Upper lobe of right lung (tissue), 1 donor: ENCODE measurements at regions not wholly inside any gene's neighbourhood (a gene's known extent, or its start where the extent isn't known, plus 50 kb on each side); places are given as distances from the start of the nearest gene placed in this dataset.

Source experiments
- ATAC-seq: fragments of 200-7000 bp; cut with Tn5 transposase; one replicate; pipeline ENCODE4 v1.9.1; 2020; ENCODE audit warnings: mild to moderate bottlenecking, moderate library complexity
- DNase-seq: peaks from one replicate; pipeline ENCODE4 v3.0.0-alpha.2; 2020
- H3K27ac ChIP-seq: fragments of 200-600 bp; one replicate; pipeline ENCODE4 v1.8.0; 2022
- H3K27me3 ChIP-seq: fragments of 200-600 bp; one replicate; pipeline ENCODE4 v1.8.0; 2022; ENCODE audit warnings: mild to moderate bottlenecking
- H3K36me3 ChIP-seq: fragments of 200-600 bp; one replicate; pipeline ENCODE4 v1.8.0; 2022
- H3K4me1 ChIP-seq: fragments of 200-600 bp; one replicate; pipeline ENCODE4 v1.8.0; 2022
- H3K4me3 ChIP-seq: fragments of 200-600 bp; one replicate; pipeline ENCODE4 v1.8.0; 2022; ENCODE audit warnings: mild to moderate bottlenecking
- H3K9me3 ChIP-seq: fragments of 200-600 bp; one replicate; pipeline ENCODE4 v1.8.0; 2022
- intact Hi-C: fragments of 100-400 bp; cut with DNase I; formaldehyde crosslinking; loops from one replicate; pipeline ENCODE4 v1.11.0; 2022
- TF ChIP-seq, protein P1 (sequence below): fragments of 200-600 bp; IDR thresholded peaks from one replicate; pipeline ENCODE4 v1.8.0; 2022; ENCODE audit warnings: antibody characterized with exemption
- donor health status: DM: no; HTN: yes; CAD: no; lungs with severe emphysema.

DNA sequence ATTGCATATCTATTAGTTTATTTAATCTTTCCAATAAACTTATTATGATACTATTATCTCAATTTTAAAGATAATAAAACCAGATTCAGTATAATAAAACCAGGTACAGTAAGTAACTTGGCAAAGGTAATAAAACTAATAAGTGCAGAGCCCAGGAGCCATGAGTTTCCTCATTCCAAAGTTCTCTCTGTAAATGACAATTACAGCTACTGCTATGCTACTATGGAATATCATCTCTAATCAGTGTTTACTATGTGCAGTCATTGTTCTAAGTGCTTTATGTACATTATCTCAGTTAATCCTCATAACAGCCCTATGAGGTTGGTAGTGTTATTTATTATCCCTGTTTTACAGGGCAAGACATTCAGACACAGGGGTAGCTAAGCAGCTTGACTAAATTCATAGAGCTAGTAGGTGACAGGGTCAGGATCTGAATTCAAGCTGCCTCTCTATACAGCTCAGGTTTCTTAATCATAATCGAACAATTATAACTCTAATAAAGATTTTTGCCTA, 285.0 kb upstream of the PITX2 start:
- Histone ChIP-seq H3K4me3 (no peak overlapping the region), H3K9me3 (no peaks in the 10 kb centered on the region)
- ATAC-seq = no peak

GRCh38 chr4:110914791-110915190, 291.9 kb upstream of the PITX2 start:
- intact Hi-C loops = no loop called here
- H3K36me3 ChIP-seq = no peaks in the 10 kb centered on the region
- TF ChIP-seq, protein P1, sequence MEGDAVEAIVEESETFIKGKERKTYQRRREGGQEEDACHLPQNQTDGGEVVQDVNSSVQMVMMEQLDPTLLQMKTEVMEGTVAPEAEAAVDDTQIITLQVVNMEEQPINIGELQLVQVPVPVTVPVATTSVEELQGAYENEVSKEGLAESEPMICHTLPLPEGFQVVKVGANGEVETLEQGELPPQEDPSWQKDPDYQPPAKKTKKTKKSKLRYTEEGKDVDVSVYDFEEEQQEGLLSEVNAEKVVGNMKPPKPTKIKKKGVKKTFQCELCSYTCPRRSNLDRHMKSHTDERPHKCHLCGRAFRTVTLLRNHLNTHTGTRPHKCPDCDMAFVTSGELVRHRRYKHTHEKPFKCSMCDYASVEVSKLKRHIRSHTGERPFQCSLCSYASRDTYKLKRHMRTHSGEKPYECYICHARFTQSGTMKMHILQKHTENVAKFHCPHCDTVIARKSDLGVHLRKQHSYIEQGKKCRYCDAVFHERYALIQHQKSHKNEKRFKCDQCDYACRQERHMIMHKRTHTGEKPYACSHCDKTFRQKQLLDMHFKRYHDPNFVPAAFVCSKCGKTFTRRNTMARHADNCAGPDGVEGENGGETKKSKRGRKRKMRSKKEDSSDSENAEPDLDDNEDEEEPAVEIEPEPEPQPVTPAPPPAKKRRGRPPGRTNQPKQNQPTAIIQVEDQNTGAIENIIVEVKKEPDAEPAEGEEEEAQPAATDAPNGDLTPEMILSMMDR = no peak
- no peaks in the 10 kb centered on the region for H3K9me3 ChIP-seq
- no peak overlapping the region for H3K4me3 ChIP-seq
- H3K27ac ChIP-seq = no peak overlapping the region
- no peak for DNase-seq
- no peaks in the 10 kb centered on the region for H3K27me3 ChIP-seq
- no peaks in the 10 kb centered on the region for H3K4me1 ChIP-seq
- ATAC-seq = no peak

More for the DNA sequence above, 285.0 kb upstream of the PITX2 start:
- no peak for DNase-seq
- intact Hi-C loops = no loop called here
- TF ChIP-seq, protein P1 = no peak
- H3K36me3 ChIP-seq = no peaks in the 10 kb centered on the region
- no peaks in the 10 kb centered on the region for H3K27me3 ChIP-seq
- no peak overlapping the region for H3K27ac ChIP-seq
- H3K4me1 ChIP-seq = no peaks in the 10 kb centered on the region

- no peaks in the 10 kb centered on the region for H3K9me3 ChIP-seq
- no peaks in the 10 kb centered on the region for H3K4me1 ChIP-seq
- TF ChIP-seq, protein P1 = no peak
- no peaks in the 10 kb centered on the region for H3K36me3 ChIP-seq
- no peak for DNase-seq
- no peaks in the 10 kb centered on the region for H3K27me3 ChIP-seq
- no peak overlapping the region for H3K4me3 ChIP-seq
- no peak overlapping the region for H3K27ac ChIP-seq
- intact Hi-C loops = no loop called here
- no peak for ATAC-seq
Measured at GRCh38 chr4:110915301-110915700, 292.4 kb upstream of the PITX2 start.

- intact Hi-C loops = no loop called here
- ATAC-seq (no peak), DNase-seq (no peak)
- no peak overlapping the region for H3K4me3 ChIP-seq
- H3K4me1 ChIP-seq = no peaks in the 10 kb centered on the region
- H3K27me3 ChIP-seq = no peaks in the 10 kb centered on the region
- H3K27ac ChIP-seq = no peak overlapping the region
- no peaks in the 10 kb centered on the region for H3K36me3 ChIP-seq
- no peaks in the 10 kb centered on the region for H3K9me3 ChIP-seq
- TF ChIP-seq, protein P1 = no peak
Measured at GRCh38 chr4:110916505-110916904, 293.6 kb upstream of the PITX2 start.

DNA sequence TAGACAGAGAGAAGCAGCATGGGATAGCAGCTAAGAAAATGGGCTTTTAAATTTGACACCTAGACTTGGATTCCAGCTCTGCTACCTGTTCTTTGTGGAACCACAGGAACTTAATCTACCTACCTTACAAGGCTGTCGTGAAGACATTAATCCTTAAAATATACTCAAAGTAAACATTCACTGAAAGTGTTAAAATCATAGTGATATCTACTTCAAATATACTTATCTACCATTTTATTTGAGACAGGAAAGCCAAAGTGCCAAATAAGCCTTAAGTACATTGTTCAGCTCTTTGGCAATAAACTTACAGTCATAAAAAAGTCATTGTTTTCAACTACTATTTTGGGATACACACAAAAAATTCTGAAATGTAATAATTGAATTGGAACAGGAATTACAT, 295.0 kb upstream of the PITX2 start:
- TF ChIP-seq, protein P1 = no peak
- ATAC-seq = no peak
- H3K4me3 ChIP-seq = no peak overlapping the region
- no peaks in the 10 kb centered on the region for H3K27me3 ChIP-seq
- DNase-seq = no peak
- no peaks in the 10 kb centered on the region for H3K36me3 ChIP-seq
- intact Hi-C loops = no loop called here
- H3K4me1 ChIP-seq = no peaks in the 10 kb centered on the region
- no peaks in the 10 kb centered on the region for H3K9me3 ChIP-seq
- H3K27ac ChIP-seq = no peak overlapping the region

- H3K9me3 ChIP-seq = no peaks in the 10 kb centered on the region
- DNase-seq = no peak
- no peak overlapping the region for H3K4me3 ChIP-seq
- ATAC-seq = no peak
- no peaks in the 10 kb centered on the region for H3K27me3 ChIP-seq
- H3K27ac ChIP-seq = no peak overlapping the region
- H3K4me1 ChIP-seq = no peaks in the 10 kb centered on the region
- intact Hi-C loops = no loop called here
- no peaks in the 10 kb centered on the region for H3K36me3 ChIP-seq
- TF ChIP-seq, protein P1 = no peak
Measured at GRCh38 chr4:110920990-110921389, 298.1 kb upstream of the PITX2 start.
